Neural cell (in vitro differentiated cells): ENCODE measurements at regions not wholly inside any gene's neighbourhood (a gene's known extent, or its start where the extent isn't known, plus 50 kb on each side); places are given as distances from the start of the nearest gene placed in this dataset.
A peak's percentile ranks its signal among the peaks of the same experiment; 100 is the strongest.

Experiments
- H2AFZ ChIP-seq: fragments of 200-600, 300-800 bp; sonication (generic), shearing (Covaris generic); 2 replicates; pipeline ENCODE4 v1.6.0; 2014; ENCODE audit warnings: low read depth, mild to moderate bottlenecking, antibody characterized with exemption, low read length, moderate library complexity
- H3F3A ChIP-seq: fragments of 200-600 bp; shearing (Covaris generic); 2 replicates; pipeline ENCODE4 v1.6.1; 2016; ENCODE audit warnings: mild to moderate bottlenecking, moderate library complexity, mixed read lengths, antibody characterized with exemption, low read length; ENCODE audit not compliant: insufficient read depth, poor library complexity, severe bottlenecking
- H3K27ac ChIP-seq: fragments of 200-600, 300-800 bp; sonication (generic), shearing (Covaris generic); 2 replicates; pipeline ENCODE4 v1.5.1; 2014; ENCODE audit warnings: mild to moderate bottlenecking, low read length, moderate library complexity
- H3K27me3 ChIP-seq: fragments of 300-800, 200-600 bp; sonication (generic), shearing (Covaris generic); 2 replicates; pipeline ENCODE4 v1.6.0; 2014; ENCODE audit warnings: mild to moderate bottlenecking, low read depth, low read length, moderate library complexity; ENCODE audit not compliant: insufficient read depth
- H3K36me3 ChIP-seq: fragments of 300-800, 200-600 bp; sonication (generic), shearing (Covaris generic); 2 replicates; pipeline ENCODE4 v1.5.1; 2014; ENCODE audit warnings: mild to moderate bottlenecking, antibody characterized with exemption, low read length, moderate library complexity; ENCODE audit not compliant: insufficient read depth
- H3K4me2 ChIP-seq: fragments of 300-800, 200-600 bp; sonication (generic), shearing (Covaris generic); 2 replicates; pipeline ENCODE4 v1.6.0; 2014; ENCODE audit warnings: mild to moderate bottlenecking, low read length
- H3K4me3 ChIP-seq: fragments of 300-800, 200-600 bp; sonication (generic), shearing (Covaris generic); 2 replicates; pipeline ENCODE4 v1.5.1; 2014; ENCODE audit warnings: mild to moderate bottlenecking, low read length, moderate library complexity
- H3K79me2 ChIP-seq: fragments of 200-600 bp; shearing (Covaris generic); replicated peaks from 2 replicates; pipeline ENCODE4 v1.6.0; 2014; ENCODE audit warnings: mild to moderate bottlenecking, low read length, moderate library complexity; ENCODE audit not compliant: insufficient read depth
- H3K9ac ChIP-seq: fragments of 300-800, 200-600 bp; sonication (generic), shearing (Covaris generic); 2 replicates; pipeline ENCODE4 v1.6.1; 2016; ENCODE audit warnings: mild to moderate bottlenecking, low read length, mixed read lengths
- H3K9me2 ChIP-seq: fragments of 200-600 bp; shearing (Covaris generic); 2 replicates; pipeline ENCODE4 v1.6.1; 2016; ENCODE audit warnings: mild to moderate bottlenecking, low read length, mixed read lengths; ENCODE audit not compliant: insufficient read depth
- H3K9me3 ChIP-seq: fragments of 200-600, 300-800 bp; sonication (generic), shearing (Covaris generic); 2 replicates; pipeline ENCODE4 v1.6.1; 2016; ENCODE audit warnings: mild to moderate bottlenecking, mixed run types, low read length, moderate library complexity, mixed read lengths
- H4K20me1 ChIP-seq: fragments of 200-600 bp; shearing (Covaris generic); 2 replicates; pipeline ENCODE4 v1.6.1; 2016; ENCODE audit warnings: mild to moderate bottlenecking, mixed run types; ENCODE audit not compliant: insufficient read depth
- CTCF ChIP-seq: fragments of 450-650 bp; IDR thresholded peaks from 2 replicates; pipeline ENCODE4 v1.5.1; 2014; ENCODE audit warnings: antibody characterized with exemption, mild to moderate bottlenecking, moderate library complexity; ENCODE audit not compliant: poor library complexity, severe bottlenecking
- EP300 ChIP-seq: fragments of 450-650 bp; conservative IDR thresholded peaks from 2 replicates; pipeline ENCODE4 v1.6.1; 2014; ENCODE audit warnings: antibody characterized with exemption, mild to moderate bottlenecking, moderate library complexity; ENCODE audit not compliant: poor library complexity, severe bottlenecking
- EZH2 ChIP-seq: fragments of 200-600, 300-800 bp; shearing (Covaris generic), sonication (generic); IDR thresholded peaks from 2 replicates; pipeline ENCODE4 v1.6.1; 2014; ENCODE audit warnings: antibody characterized with exemption, low read length, borderline replicate concordance, mild to moderate bottlenecking; ENCODE audit not compliant: insufficient read depth, poor library complexity, severe bottlenecking
- MXI1 ChIP-seq: fragments of 450-650 bp; conservative IDR thresholded peaks from 2 replicates; pipeline ENCODE4 v1.6.1; 2014; ENCODE audit warnings: antibody characterized with exemption, mild to moderate bottlenecking; ENCODE audit not compliant: poor library complexity, severe bottlenecking
- POLR2AphosphoS5 ChIP-seq: IDR thresholded peaks from 2 replicates; pipeline ENCODE4 v1.6.1; 2012
- RAD21 ChIP-seq: fragments of 450-650 bp; conservative IDR thresholded peaks from 2 replicates; pipeline ENCODE4 v1.6.1; 2014; ENCODE audit warnings: antibody characterized with exemption, mild to moderate bottlenecking, moderate library complexity
- SMC3 ChIP-seq: fragments of 450-650 bp; conservative IDR thresholded peaks from 2 replicates; pipeline ENCODE4 v1.6.1; 2014; ENCODE audit warnings: antibody characterized with exemption, mild to moderate bottlenecking, moderate library complexity; ENCODE audit not compliant: poor library complexity
- TAF1 ChIP-seq: IDR thresholded peaks from 2 replicates; pipeline ENCODE4 v1.6.1; 2012; ENCODE audit warnings: low read depth
- TF ChIP-seq, protein P1 (sequence below): IDR thresholded peaks from 2 replicates; pipeline ENCODE4 v1.6.1; 2012; ENCODE audit warnings: borderline replicate concordance

GRCh38 chr9:108476574-108476973 is 379.2 kb downstream of the ACTL7B start:
- no peaks in the 10 kb centered on the region for H3K9me3 ChIP-seq
- H3K4me3 ChIP-seq, result no peak overlapping the region
- H4K20me1 ChIP-seq, result no peaks in the 10 kb centered on the region
- H3F3A ChIP-seq, result no peaks in the 10 kb centered on the region
- no peaks in the 10 kb centered on the region for H3K36me3 ChIP-seq
- H3K27me3 ChIP-seq, result no peaks in the 10 kb centered on the region
- H3K27ac ChIP-seq, result no peak overlapping the region
- no peak overlapping the region for H3K4me2 ChIP-seq
- no peak overlapping the region for H3K9ac ChIP-seq
- H3K79me2 ChIP-seq, result no peaks in the 10 kb centered on the region
- H3K9me2 ChIP-seq, result no peaks in the 10 kb centered on the region
- no peak overlapping the region for H2AFZ ChIP-seq
- TF ChIP-seq POLR2AphosphoS5 (no peak), SMC3 (no peak), RAD21 (no peak), MXI1 (no peak), TAF1 (no peak), CTCF (no peak), EZH2 (no peak), EP300 (no peak)
- TF ChIP-seq, protein P1, sequence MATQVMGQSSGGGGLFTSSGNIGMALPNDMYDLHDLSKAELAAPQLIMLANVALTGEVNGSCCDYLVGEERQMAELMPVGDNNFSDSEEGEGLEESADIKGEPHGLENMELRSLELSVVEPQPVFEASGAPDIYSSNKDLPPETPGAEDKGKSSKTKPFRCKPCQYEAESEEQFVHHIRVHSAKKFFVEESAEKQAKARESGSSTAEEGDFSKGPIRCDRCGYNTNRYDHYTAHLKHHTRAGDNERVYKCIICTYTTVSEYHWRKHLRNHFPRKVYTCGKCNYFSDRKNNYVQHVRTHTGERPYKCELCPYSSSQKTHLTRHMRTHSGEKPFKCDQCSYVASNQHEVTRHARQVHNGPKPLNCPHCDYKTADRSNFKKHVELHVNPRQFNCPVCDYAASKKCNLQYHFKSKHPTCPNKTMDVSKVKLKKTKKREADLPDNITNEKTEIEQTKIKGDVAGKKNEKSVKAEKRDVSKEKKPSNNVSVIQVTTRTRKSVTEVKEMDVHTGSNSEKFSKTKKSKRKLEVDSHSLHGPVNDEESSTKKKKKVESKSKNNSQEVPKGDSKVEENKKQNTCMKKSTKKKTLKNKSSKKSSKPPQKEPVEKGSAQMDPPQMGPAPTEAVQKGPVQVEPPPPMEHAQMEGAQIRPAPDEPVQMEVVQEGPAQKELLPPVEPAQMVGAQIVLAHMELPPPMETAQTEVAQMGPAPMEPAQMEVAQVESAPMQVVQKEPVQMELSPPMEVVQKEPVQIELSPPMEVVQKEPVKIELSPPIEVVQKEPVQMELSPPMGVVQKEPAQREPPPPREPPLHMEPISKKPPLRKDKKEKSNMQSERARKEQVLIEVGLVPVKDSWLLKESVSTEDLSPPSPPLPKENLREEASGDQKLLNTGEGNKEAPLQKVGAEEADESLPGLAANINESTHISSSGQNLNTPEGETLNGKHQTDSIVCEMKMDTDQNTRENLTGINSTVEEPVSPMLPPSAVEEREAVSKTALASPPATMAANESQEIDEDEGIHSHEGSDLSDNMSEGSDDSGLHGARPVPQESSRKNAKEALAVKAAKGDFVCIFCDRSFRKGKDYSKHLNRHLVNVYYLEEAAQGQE, result no peak

- no peaks in the 10 kb centered on the region for H3K79me2 ChIP-seq
- TF ChIP-seq SMC3, result no peak
- no peak for TF ChIP-seq RAD21
- no peak for TF ChIP-seq EZH2
- TF ChIP-seq POLR2AphosphoS5, result no peak
- no peak overlapping the region for H2AFZ ChIP-seq
- no peaks in the 10 kb centered on the region for H3K9me3 ChIP-seq
- no peaks in the 10 kb centered on the region for H4K20me1 ChIP-seq
- H3K4me2 ChIP-seq, result no peak overlapping the region
- H3K27ac ChIP-seq, result no peak overlapping the region
- no peaks in the 10 kb centered on the region for H3K27me3 ChIP-seq
- no peak overlapping the region for H3K4me3 ChIP-seq
- H3K36me3 ChIP-seq, result no peaks in the 10 kb centered on the region
- no peaks in the 10 kb centered on the region for H3K9me2 ChIP-seq
- H3F3A ChIP-seq, result no peaks in the 10 kb centered on the region
- H3K9ac ChIP-seq, result no peak overlapping the region
Observed at GRCh38 chr9:108475813-108476212, 380.0 kb downstream of the ACTL7B start.

DNA sequence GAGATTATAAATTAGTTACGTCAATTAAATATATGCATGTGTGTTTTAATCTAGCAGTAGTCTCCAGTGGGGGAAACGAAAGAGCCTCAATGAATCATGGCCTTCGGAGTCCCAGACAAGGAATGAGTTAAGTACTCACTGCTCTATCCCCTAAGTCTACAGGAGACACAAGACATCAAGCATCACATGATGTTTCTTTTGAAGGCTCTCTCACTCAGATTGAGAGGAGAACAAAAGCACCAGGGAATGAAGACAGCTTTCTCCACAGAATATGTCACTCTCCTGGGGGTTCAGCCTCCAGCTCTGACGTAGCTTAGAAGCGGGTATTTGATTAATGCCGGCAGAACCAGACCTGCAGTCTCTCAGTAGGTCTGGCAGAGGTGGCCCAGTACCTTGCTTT is 381.4 kb downstream of the ACTL7B start:
- Histone ChIP-seq H2AFZ (no peak overlapping the region), H3K4me2 (no peak overlapping the region), H3F3A (no peaks in the 10 kb centered on the region), H3K9ac (no peak overlapping the region), H3K9me2 (no peaks in the 10 kb centered on the region), H4K20me1 (no peaks in the 10 kb centered on the region), H3K4me3 (no peak overlapping the region), H3K79me2 (no peaks in the 10 kb centered on the region), H3K27me3 (no peaks in the 10 kb centered on the region), H3K9me3 (no peaks in the 10 kb centered on the region), H3K27ac (peak overlapping the region; percentile 3), H3K36me3 (no peaks in the 10 kb centered on the region)
- TF ChIP-seq EP300 (peak; percentile 60), MXI1 (no peak)
